B cell (primary cell): ENCODE measurements at regions not wholly inside any gene's neighbourhood (a gene's known extent, or its start where the extent isn't known, plus 50 kb on each side); places are given as distances from the start of the nearest gene placed in this dataset.

Source experiments
- CTCF ChIP-seq: fragments of 200-600 bp; IDR thresholded peaks from one replicate; pipeline ENCODE4 v1.8.0; 2022; ENCODE audit warnings: antibody characterized with exemption, mild to moderate bottlenecking
- EZH2 ChIP-seq: IDR thresholded peaks from 2 replicates; pipeline ENCODE4 v1.6.1; 2012; ENCODE audit warnings: borderline replicate concordance, low read depth, mild to moderate bottlenecking, moderate library complexity, low read length; ENCODE audit not compliant: insufficient read depth, poor library complexity, severe bottlenecking

GRCh38 chr4:123170843-123171242 is 225.8 kb upstream of the SPRY1 start:
- TF ChIP-seq CTCF (no peak), EZH2 (no peak)
